Mesenchymal stem cell (in vitro differentiated cells and primary cell): ENCODE measurements at regions not wholly inside any gene's neighbourhood (a gene's known extent, or its start where the extent isn't known, plus 50 kb on each side); places are given as distances from the start of the nearest gene placed in this dataset.
A peak's percentile ranks its signal among the peaks of the same experiment; 100 is the strongest.

Source experiments
- DNase-seq: peaks from one replicate; pipeline ENCODE4 v3.0.0-alpha.2; 2013
- H2AFZ ChIP-seq: one replicate; pipeline ENCODE4 v1.6.1; 2013; ENCODE audit warnings: low read depth, mild to moderate bottlenecking, control low read depth, inconsistent platforms, low read length, moderate library complexity
- H2AK5ac ChIP-seq: 2 replicates; pipeline ENCODE4 v1.6.1; 2013; ENCODE audit warnings: low read length, moderate library complexity, mild to moderate bottlenecking, inconsistent platforms; ENCODE audit not compliant: severe bottlenecking
- H2BK120ac ChIP-seq: one replicate; pipeline ENCODE4 v1.6.1; 2013; ENCODE audit warnings: low read depth, mild to moderate bottlenecking, inconsistent platforms, low read length, moderate library complexity
- H2BK12ac ChIP-seq, 2 experiments: one replicate each; pipeline ENCODE4 v1.6.1; 2013; ENCODE audit warnings: inconsistent platforms in 2 of 2, low read length in 2 of 2, mild to moderate bottlenecking in 2 of 2, moderate library complexity in 2 of 2, control low read depth in 1 of 2
- H2BK15ac ChIP-seq: one replicate; pipeline ENCODE4 v1.6.1; 2013; ENCODE audit warnings: mild to moderate bottlenecking, low read depth, inconsistent platforms; ENCODE audit not compliant: poor library complexity, severe bottlenecking
- H2BK5ac ChIP-seq: 2 replicates; pipeline ENCODE4 v1.6.1; 2013; ENCODE audit warnings: low read depth, mild to moderate bottlenecking, low read length, control low read depth, inconsistent platforms; ENCODE audit not compliant: poor library complexity, severe bottlenecking
- H3K14ac ChIP-seq, 2 experiments: one replicate each; pipeline ENCODE4 v1.6.1; 2013; ENCODE audit warnings: inconsistent platforms in 2 of 2, low read length in 2 of 2, control low read depth in 1 of 2, mild to moderate bottlenecking in 1 of 2, moderate library complexity in 1 of 2
- H3K18ac ChIP-seq, 2 experiments: one replicate each; pipeline ENCODE4 v1.6.1; 2013; ENCODE audit warnings: inconsistent platforms in 2 of 2, low read length in 2 of 2, control low read depth in 1 of 2, low read depth in 1 of 2, mild to moderate bottlenecking in 1 of 2
- H3K23ac ChIP-seq, 2 experiments: one replicate each; pipeline ENCODE4 v1.6.1; 2013; ENCODE audit warnings: inconsistent platforms in 2 of 2, low read length in 2 of 2, mild to moderate bottlenecking in 2 of 2, moderate library complexity in 2 of 2, control low read depth in 1 of 2
- H3K27ac ChIP-seq: 2 replicates; pipeline ENCODE4 v1.5.1; 2013; ENCODE audit warnings: mild to moderate bottlenecking, moderate library complexity, low read length, control low read depth, inconsistent platforms; ENCODE audit not compliant: poor library complexity, severe bottlenecking
- H3K27me3 ChIP-seq, 2 experiments: 2 replicates each; pipeline versions ENCODE4 v1.6.1 to v1.7.0; 2013; ENCODE audit warnings: low read length in 2 of 2, mild to moderate bottlenecking in 2 of 2, moderate library complexity in 2 of 2, control low read depth in 1 of 2, inconsistent platforms in 1 of 2; ENCODE audit not compliant: control insufficient read depth in 1 of 2, insufficient read depth in 1 of 2
- H3K36me3 ChIP-seq, 2 experiments: 2 replicates each; pipeline versions ENCODE4 v1.6.1 to v1.7.0; 2013; ENCODE audit warnings: low read length in 2 of 2, control low read depth in 1 of 2, inconsistent platforms in 1 of 2, low read depth in 1 of 2, mild to moderate bottlenecking in 1 of 2; ENCODE audit not compliant: insufficient read depth in 2 of 2, control insufficient read depth in 1 of 2
- H3K4ac ChIP-seq, 2 experiments: one replicate each; pipeline ENCODE4 v1.6.1; 2013; ENCODE audit warnings: inconsistent platforms in 2 of 2, low read length in 2 of 2, mild to moderate bottlenecking in 2 of 2, moderate library complexity in 2 of 2, control low read depth in 1 of 2, low read depth in 1 of 2
- H3K4me1 ChIP-seq: 2 replicates; pipeline ENCODE4 v1.6.1; 2013; ENCODE audit warnings: low read depth, low read length, control low read depth; ENCODE audit not compliant: control insufficient read depth, insufficient read depth
- H3K4me2 ChIP-seq: 2 replicates; pipeline ENCODE4 v1.6.1; 2013; ENCODE audit warnings: low read length, mild to moderate bottlenecking, inconsistent platforms; ENCODE audit not compliant: poor library complexity, severe bottlenecking
- H3K4me3 ChIP-seq, 2 experiments: 2 replicates each; pipeline versions ENCODE4 v1.5.1 to v1.7.0; 2013; ENCODE audit warnings: low read length in 2 of 2, mild to moderate bottlenecking in 2 of 2, control low read depth in 1 of 2, low read depth in 1 of 2; ENCODE audit not compliant: insufficient read depth in 1 of 2
- H3K79me1 ChIP-seq: replicated peaks from 2 replicates; pipeline ENCODE4 v1.6.1; 2013; ENCODE audit warnings: mild to moderate bottlenecking, control low read depth, low read length, inconsistent platforms; ENCODE audit not compliant: poor library complexity, severe bottlenecking
- H3K9ac ChIP-seq: 2 replicates; pipeline ENCODE4 v1.7.0; 2013; ENCODE audit warnings: mild to moderate bottlenecking, low read length, moderate library complexity
- H3K9me3 ChIP-seq: 2 replicates; pipeline ENCODE4 v1.7.0; 2013; ENCODE audit warnings: mild to moderate bottlenecking, low read length; ENCODE audit not compliant: control insufficient read depth
- H4K8ac ChIP-seq: one replicate; pipeline ENCODE4 v1.6.1; 2013; ENCODE audit warnings: inconsistent platforms, mild to moderate bottlenecking, low read length, moderate library complexity
- H4K91ac ChIP-seq: one replicate; pipeline ENCODE4 v1.6.1; 2013; ENCODE audit warnings: mild to moderate bottlenecking, low read length, inconsistent platforms
- WGBS: methylation state at CpG from one replicate; pipeline ENCODE4 v1.1.7; 2013; ENCODE audit warnings: mixed read lengths; 5-methylcytosine and 5-hydroxymethylcytosine counted together

- Histone ChIP-seq H2BK5ac (no peak overlapping the region), H3K4me1 (no peaks in the 10 kb centered on the region), H3K36me3 (no peaks in the 10 kb centered on the region), H2AFZ (no peak overlapping the region), H3K79me1 (no peaks in the 10 kb centered on the region), H4K91ac (no peak overlapping the region), H3K9ac (peak overlapping the region; percentile 36), H4K8ac (no peak overlapping the region), H3K27me3 (no peaks in the 10 kb centered on the region), H3K4me2 (no peak overlapping the region), H3K18ac (no peak overlapping the region), H3K14ac (no peak overlapping the region), H3K4me3 (no peak overlapping the region), H2AK5ac (no peak overlapping the region), H2BK120ac (no peak overlapping the region), H3K9me3 (no peaks in the 10 kb centered on the region), H3K23ac (no peak overlapping the region), H3K27ac (no peak overlapping the region), H2BK15ac (no peak overlapping the region), H3K4ac (no peak overlapping the region), H2BK12ac (no peak overlapping the region)
- DNase-seq: no peak
- WGBS: no CpG with 5 or more reads among the region's 1 CpG
Measured at GRCh38 chr5:33316773-33317172, 124.0 kb upstream of the TARS1 start.

GRCh38 chr5:33317271-33317670 lies 123.5 kb upstream of the TARS1 start:
- no peak overlapping the region for H2BK15ac ChIP-seq
- H3K23ac ChIP-seq: no peak overlapping the region
- 83% methylated on average over 1 of the region's 2 CpGs for WGBS
- H3K4me1 ChIP-seq: no peaks in the 10 kb centered on the region
- H4K8ac ChIP-seq: no peak overlapping the region
- no peak overlapping the region for H2AFZ ChIP-seq
- H3K14ac ChIP-seq: no peak overlapping the region
- H3K4me3 ChIP-seq: no peak overlapping the region
- H3K4me2 ChIP-seq: no peak overlapping the region
- H2BK120ac ChIP-seq: no peak overlapping the region
- H3K79me1 ChIP-seq: no peaks in the 10 kb centered on the region
- DNase-seq: peak; percentile 40
- no peak overlapping the region for H3K27ac ChIP-seq
- H4K91ac ChIP-seq: no peak overlapping the region
- H3K9ac ChIP-seq: no peak overlapping the region
- H3K4ac ChIP-seq: no peak overlapping the region
- no peaks in the 10 kb centered on the region for H3K27me3 ChIP-seq
- H2BK5ac ChIP-seq: no peak overlapping the region
- no peaks in the 10 kb centered on the region for H3K36me3 ChIP-seq
- no peaks in the 10 kb centered on the region for H3K9me3 ChIP-seq
- no peak overlapping the region for H2AK5ac ChIP-seq
- no peak overlapping the region for H2BK12ac ChIP-seq
- H3K18ac ChIP-seq: no peak overlapping the region

- no peak overlapping the region for H3K27ac ChIP-seq
- H4K91ac ChIP-seq: no peak overlapping the region
- no peaks in the 10 kb centered on the region for H3K9me3 ChIP-seq
- no peak overlapping the region for H3K4me3 ChIP-seq
- no peak overlapping the region for H2BK120ac ChIP-seq
- H2BK5ac ChIP-seq: no peak overlapping the region
- H3K23ac ChIP-seq: no peak overlapping the region
- DNase-seq: no peak
- no peak overlapping the region for H3K4ac ChIP-seq
- 97% methylated on average over 1 of the region's 1 CpG for WGBS
- H3K4me2 ChIP-seq: no peak overlapping the region
- H2AK5ac ChIP-seq: no peak overlapping the region
- no peaks in the 10 kb centered on the region for H3K36me3 ChIP-seq
- no peak overlapping the region for H4K8ac ChIP-seq
- no peak overlapping the region for H3K14ac ChIP-seq
- H3K18ac ChIP-seq: no peak overlapping the region
- H2BK12ac ChIP-seq: no peak overlapping the region
- H3K79me1 ChIP-seq: no peaks in the 10 kb centered on the region
- H3K9ac ChIP-seq: peak overlapping the region; percentile 79
- no peak overlapping the region for H2BK15ac ChIP-seq
- no peak overlapping the region for H2AFZ ChIP-seq
- H3K27me3 ChIP-seq: no peaks in the 10 kb centered on the region
- H3K4me1 ChIP-seq: no peaks in the 10 kb centered on the region
Measured at GRCh38 chr5:33319151-33319550, 121.6 kb upstream of the TARS1 start.

- Histone ChIP-seq H3K4ac (no peak overlapping the region), H4K91ac (no peak overlapping the region), H3K27me3 (no peaks in the 10 kb centered on the region), H3K4me1 (no peaks in the 10 kb centered on the region), H2BK15ac (no peak overlapping the region), H2BK5ac (no peak overlapping the region), H3K14ac (no peak overlapping the region), H4K8ac (no peak overlapping the region), H3K36me3 (no peaks in the 10 kb centered on the region), H3K4me3 (peak overlapping the region in 1 of 2 experiments; percentile 38), H3K23ac (no peak overlapping the region), H3K79me1 (no peaks in the 10 kb centered on the region), H3K18ac (no peak overlapping the region), H3K4me2 (no peak overlapping the region), H3K9me3 (no peaks in the 10 kb centered on the region), H2AFZ (no peak overlapping the region), H2BK120ac (no peak overlapping the region), H2AK5ac (no peak overlapping the region), H3K27ac (no peak overlapping the region), H3K9ac (peak overlapping the region; percentile 79), H2BK12ac (peak overlapping the region in 1 of 2 experiments; percentile 28)
- no peak for DNase-seq
- 79% methylated on average over 1 of the region's 1 CpG for WGBS
Measured at GRCh38 chr5:33319841-33320240, 120.9 kb upstream of the TARS1 start.
